MV-4-11 (cell line): ENCODE measurements at regions not wholly inside any gene's neighbourhood (a gene's known extent, or its start where the extent isn't known, plus 50 kb on each side); places are given as distances from the start of the nearest gene placed in this dataset.
A peak's percentile ranks its signal among the peaks of the same experiment; 100 is the strongest.
"Not testable (repeated sequence)": the region's sequence is repeated elsewhere in the genome, so short reads cannot be mapped to it uniquely, and the experiment has no call there.

ENCODE experiments used
- DNase-seq: peaks from one replicate; lab custom pipeline; 2025; lab: John Stamatoyannopoulos, UW

DNA sequence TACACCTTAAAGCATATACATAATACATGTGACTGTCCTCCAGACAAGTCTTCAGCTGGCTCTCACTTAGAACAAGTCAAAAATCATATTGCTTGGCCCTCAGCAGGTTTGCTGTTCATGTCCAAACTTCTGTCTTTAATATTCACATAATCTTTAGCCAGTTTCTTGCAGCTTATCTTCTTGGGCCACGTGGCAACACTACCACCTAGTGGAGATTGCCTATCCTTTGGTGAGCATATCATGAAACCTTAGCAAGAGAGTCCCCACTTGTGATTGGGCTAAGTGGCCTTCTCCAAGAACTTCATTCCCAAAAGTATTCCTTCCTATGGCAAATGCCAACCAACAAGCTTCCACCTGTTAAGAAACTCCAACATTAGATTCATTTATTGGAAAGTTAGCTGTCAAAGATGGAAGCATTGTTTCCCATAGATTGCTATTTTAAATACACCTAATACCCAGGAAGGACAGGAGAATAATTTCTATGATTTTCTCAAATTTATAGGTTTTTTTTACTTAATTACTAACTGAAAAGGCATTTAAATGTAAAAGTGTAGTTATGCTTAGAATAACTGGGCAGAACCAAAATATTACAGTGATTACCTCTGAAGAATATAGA lies 231.9 kb upstream of the INTU start:
- DNase-seq: peak; percentile 67

GRCh38 chr4:127403471-127404084 lies 229.2 kb upstream of the INTU start:
- no peak for DNase-seq

- no peak for DNase-seq
Observed at GRCh38 chr4:127406187-127406586, 226.6 kb upstream of the INTU start.

GRCh38 chr4:127407572-127407971 lies 225.2 kb upstream of the INTU start:
- DNase-seq: not testable (repeated sequence)

GRCh38 chr4:127410201-127410600 lies 222.6 kb upstream of the INTU start:
- no peak for DNase-seq

DNA sequence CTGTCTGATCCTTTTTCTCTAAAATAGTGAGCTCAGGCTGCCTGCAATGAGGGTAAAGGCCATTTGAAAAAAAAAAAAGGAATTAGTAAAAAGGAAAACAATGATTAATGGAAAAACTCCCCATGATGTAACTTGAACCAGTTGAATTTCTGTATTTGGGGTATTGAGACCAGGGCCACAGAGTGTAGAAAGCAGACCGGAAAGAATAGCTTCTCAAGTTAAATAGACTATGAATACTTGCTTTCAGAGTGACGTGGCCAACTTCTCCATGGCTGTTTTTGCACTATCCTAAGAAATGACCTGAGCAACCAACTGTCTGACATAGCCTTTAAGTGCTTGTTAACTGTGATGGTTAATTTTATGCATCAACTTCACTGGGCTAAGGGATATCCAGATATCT lies 222.1 kb upstream of the INTU start:
- no peak for DNase-seq

- DNase-seq: no peak
Observed at GRCh38 chr4:127414951-127415606, 217.7 kb upstream of the INTU start.

- DNase-seq: no peak
Observed at GRCh38 chr4:127416115-127416514, 216.6 kb upstream of the INTU start.

DNA sequence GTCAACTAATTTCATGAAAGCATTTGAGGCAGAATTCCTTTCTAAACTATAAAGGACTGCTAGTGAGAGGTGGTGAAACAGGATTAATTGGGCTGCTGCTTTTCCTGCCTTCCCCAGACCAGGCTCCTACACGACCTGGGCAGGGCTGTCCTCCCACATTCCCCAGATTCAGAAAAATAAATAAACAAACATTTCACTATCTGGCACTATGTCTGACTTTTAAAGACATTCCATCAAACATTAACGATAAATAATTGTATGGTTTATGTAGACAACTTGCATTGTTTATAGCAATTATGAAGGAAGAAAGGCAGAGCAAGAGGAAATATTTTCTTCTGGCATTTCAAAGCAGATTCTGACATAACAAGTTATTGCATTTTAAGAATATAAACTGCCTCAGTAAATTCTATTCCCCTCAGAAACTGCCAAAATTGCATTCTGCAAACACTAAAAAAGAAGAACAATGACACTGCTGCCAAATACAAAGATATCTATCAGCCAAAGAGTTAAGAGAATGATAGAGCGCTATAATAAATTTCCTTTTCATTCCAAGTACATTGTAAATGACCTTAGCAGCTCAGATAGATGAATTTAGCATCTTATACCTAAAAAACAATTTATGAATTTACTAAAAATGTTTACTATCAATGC lies 214.7 kb upstream of the INTU start:
- no peak for DNase-seq

DNA sequence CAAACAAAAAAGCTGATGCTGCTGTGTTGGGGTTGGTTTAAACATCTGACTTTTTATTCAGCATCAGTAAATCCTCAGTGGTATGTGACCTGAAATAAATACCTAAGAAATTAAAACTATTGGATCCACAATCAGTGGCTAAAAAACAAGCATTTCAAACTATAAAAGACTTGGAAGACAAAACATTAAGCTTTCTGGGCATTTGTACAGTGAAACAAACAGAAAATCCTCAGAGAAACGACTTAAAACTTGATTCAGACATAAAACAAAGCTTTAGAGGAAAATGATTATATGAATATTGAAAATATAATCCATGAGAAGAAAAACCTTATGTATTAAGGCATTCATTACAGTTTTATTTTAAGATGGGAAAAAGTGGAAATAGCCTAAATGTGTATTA lies 213.3 kb upstream of the INTU start:
- no peak for DNase-seq

- DNase-seq: no peak
Observed at GRCh38 chr4:127421437-127421836, 211.3 kb upstream of the INTU start.

- DNase-seq: no peak
Observed at GRCh38 chr4:127425202-127425845, 207.4 kb upstream of the INTU start.

DNA sequence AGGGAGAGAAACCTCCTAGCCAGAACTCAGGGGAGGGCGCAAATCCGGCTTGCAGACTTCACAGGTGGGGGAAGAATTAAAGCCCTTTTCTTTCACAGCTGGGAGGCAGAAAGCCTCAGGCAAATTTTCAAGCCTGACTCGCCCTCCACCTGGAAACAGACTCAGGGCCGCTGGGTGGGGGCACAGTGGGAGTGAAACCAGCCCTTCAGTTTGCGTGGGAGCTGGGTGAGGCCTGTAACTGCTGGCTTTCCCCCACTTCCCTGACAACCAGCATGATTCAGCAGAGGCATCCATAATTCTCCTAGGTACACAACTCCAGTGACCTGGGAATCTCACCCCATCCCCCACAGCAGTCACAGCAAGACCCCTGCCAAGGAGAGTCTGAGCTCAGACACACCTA lies 206.9 kb upstream of the INTU start:
- no peak for DNase-seq

GRCh38 chr4:127441571-127441970 lies 191.2 kb upstream of the INTU start:
- no peak for DNase-seq

GRCh38 chr4:127445471-127445870 lies 187.3 kb upstream of the INTU start:
- DNase-seq: no peak

DNA sequence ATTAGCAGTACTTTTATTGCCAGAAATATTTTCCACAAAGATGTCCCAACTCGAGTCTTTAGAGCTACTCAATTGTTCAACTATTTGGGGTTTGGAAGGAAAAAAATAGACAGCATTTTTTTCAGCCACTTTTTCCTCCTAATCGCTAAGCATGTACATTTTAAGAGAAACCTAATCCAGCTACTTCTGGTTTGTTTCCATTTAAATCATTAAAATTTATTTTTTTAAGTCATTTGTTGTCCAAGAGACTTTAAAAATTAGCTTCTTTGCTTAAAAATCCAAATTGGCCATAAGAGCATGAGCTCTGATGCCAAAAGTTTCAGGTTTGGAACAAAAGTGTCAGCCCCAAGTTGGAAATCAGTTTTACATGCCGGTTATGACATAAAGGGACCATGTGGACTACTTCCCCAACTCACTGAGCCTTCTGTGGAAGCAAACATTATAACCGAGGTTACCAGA lies 186.3 kb upstream of the INTU start:
- no peak for DNase-seq

- DNase-seq: no peak
Observed at GRCh38 chr4:127448986-127449385, 183.8 kb upstream of the INTU start.

DNA sequence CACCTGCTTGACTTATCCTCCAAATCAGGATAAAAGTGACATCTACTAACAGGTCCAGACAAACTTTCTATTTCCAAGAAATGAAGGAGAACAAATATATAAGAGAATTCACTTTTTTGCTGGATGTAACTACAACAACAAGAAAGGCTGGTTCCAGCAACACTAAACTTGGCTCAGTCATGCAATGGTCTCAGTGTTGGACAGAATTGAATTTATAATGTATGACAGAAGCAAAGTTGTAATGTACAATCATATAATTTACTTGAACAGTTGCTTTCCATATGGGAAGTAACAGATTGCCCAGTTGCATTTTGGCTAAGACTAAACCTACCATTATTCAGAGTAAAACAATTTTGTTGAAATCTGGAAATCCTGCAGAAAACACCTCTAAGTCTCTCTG lies 183.3 kb upstream of the INTU start:
- DNase-seq: no peak

GRCh38 chr4:127450276-127450675 lies 182.5 kb upstream of the INTU start:
- no peak for DNase-seq

DNA sequence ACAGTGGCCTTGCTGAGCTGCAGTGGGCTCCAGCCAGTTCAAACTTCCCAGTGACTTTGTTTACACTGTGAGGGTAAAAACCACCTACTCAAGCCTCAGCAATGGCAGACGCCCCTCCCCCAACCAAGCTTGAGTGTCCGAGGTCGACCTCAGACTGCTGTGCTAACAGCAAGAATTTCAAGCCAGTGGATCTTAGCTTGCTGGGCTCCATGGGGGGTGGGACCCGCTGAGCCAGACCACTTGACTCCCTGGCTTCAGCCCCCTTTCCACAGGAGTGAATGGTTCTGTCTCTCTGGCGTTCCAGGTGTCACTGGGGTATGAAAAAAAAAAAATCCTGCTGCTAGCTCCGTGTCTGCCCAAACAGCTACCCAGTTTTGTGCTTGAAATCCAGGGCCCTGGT lies 168.9 kb upstream of the INTU start:
- DNase-seq: no peak

DNA sequence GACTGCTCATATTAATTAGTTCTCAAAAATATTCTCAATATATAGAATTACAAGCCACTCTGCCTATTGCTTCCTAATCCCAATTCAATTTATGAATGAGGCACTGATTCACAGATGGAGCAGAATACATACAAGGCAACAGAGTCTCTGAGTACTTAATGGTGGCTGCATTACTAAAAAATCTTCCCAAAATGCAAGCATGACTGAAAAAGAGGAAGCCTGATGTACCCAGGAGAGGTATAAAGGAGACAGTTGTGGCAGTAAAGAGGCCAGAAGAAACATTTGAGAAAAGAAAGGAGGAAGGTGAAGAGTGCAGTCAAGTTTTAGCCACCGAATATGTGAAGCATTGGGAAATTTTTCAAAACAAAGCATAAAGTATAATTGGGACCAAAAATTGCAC lies 163.2 kb upstream of the INTU start:
- DNase-seq: peak; percentile 59

GRCh38 chr4:127469959-127470809 lies 162.6 kb upstream of the INTU start:
- DNase-seq: no peak
